Spinal cord (tissue), 9 donors: ENCODE measurements at regions not wholly inside any gene's neighbourhood (a gene's known extent, or its start where the extent isn't known, plus 50 kb on each side); places are given as distances from the start of the nearest gene placed in this dataset.

Experiments used
- DNase-seq, 6 donors: peaks; one replicate each; pipeline versions ENCODE4 v3.0.0 to v3.0.0-alpha.2; 2013 to 2015; ENCODE audit warnings: low spot score in 6 of 6, low read depth in 4 of 6
- H3K27ac ChIP-seq: one replicate; pipeline ENCODE4 v1.5.1; 2013; ENCODE audit warnings: low read depth, low read length, control low read depth
- H3K27me3 ChIP-seq: one replicate; pipeline ENCODE4 v1.6.1; 2013; ENCODE audit warnings: low read length; ENCODE audit not compliant: control insufficient read depth, insufficient read depth
- H3K36me3 ChIP-seq: one replicate; pipeline ENCODE4 v1.6.1; 2013; ENCODE audit warnings: low read length; ENCODE audit not compliant: control insufficient read depth, insufficient read depth
- H3K4me1 ChIP-seq: one replicate; pipeline ENCODE4 v1.6.1; 2013; ENCODE audit warnings: low read length; ENCODE audit not compliant: control insufficient read depth, insufficient read depth
- H3K4me3 ChIP-seq: one replicate; pipeline ENCODE4 v1.5.1; 2013; ENCODE audit warnings: low read depth, low read length, control low read depth
- H3K9me3 ChIP-seq: one replicate; pipeline ENCODE4 v1.6.1; 2013; ENCODE audit warnings: low read length; ENCODE audit not compliant: control insufficient read depth, insufficient read depth
- WGBS: methylation state at CpG from one replicate; pipeline ENCODE4 v1.1.5; 2013; ENCODE audit warnings: missing lambda C conversion rate; ENCODE audit not compliant: insufficient coverage; 5-methylcytosine and 5-hydroxymethylcytosine counted together
- donor health status: healthy.

GRCh38 chr20:56855708-56856107 lies 226.6 kb downstream of the TFAP2C start:
- DNase-seq: no peak
- Histone ChIP-seq H3K4me1 (no peaks in the 10 kb centered on the region), H3K27ac (no peak overlapping the region), H3K4me3 (no peak overlapping the region), H3K36me3 (no peaks in the 10 kb centered on the region), H3K9me3 (no peaks in the 10 kb centered on the region), H3K27me3 (no peaks in the 10 kb centered on the region)
- 76% methylated on average over 6 of the region's 7 CpGs for WGBS

GRCh38 chr20:56857950-56858349 lies 228.8 kb downstream of the TFAP2C start:
- WGBS: 68% methylated on average over 7 of the region's 8 CpGs
- no peak for DNase-seq
- H3K9me3 ChIP-seq: no peaks in the 10 kb centered on the region
- no peaks in the 10 kb centered on the region for H3K36me3 ChIP-seq
- no peaks in the 10 kb centered on the region for H3K27me3 ChIP-seq
- no peak overlapping the region for H3K4me3 ChIP-seq
- H3K4me1 ChIP-seq: no peaks in the 10 kb centered on the region
- no peak overlapping the region for H3K27ac ChIP-seq

DNA sequence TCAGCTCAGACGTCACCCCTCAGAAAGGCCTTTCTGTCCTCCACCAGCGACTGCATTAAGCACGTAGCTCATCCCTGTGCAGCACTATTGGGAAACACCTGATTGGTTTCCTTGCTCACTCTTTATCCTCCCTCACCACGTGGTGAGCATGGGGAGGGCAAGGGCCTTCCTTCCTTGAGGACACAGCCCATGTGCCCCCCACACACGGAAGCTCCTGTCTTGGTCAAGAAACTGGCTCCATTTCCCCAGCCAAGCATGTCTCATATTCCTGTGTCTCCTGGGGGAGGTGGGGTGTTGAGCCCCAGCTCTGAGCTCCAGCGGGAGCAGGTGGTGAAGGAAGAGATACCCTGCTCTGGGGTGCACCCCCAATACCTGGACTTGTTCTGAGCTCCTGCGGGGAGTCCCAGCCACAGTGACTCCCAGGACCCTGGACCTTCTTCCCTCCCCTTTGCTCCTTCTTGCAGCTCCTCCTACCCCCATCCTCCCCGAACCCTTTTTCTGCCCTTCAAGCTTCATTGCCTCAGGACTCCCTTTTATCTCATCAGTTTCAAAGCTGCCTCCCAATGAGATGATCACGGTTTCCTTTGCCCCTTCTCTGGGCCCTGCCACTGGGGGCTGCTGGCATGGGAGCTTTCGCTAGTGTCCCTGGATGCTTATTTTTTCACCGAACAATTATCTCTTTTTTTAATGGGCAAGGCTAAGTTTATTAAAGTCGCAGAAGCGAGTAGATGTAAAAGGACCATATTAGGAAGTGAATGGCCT lies 230.1 kb downstream of the TFAP2C start:
- no peak overlapping the region for H3K27ac ChIP-seq
- H3K9me3 ChIP-seq: no peaks in the 10 kb centered on the region
- no peak overlapping the region for H3K4me3 ChIP-seq
- DNase-seq: no peak
- 64% methylated on average over 7 of the region's 13 CpGs for WGBS
- no peaks in the 10 kb centered on the region for H3K36me3 ChIP-seq
- H3K27me3 ChIP-seq: no peaks in the 10 kb centered on the region
- no peaks in the 10 kb centered on the region for H3K4me1 ChIP-seq

DNA sequence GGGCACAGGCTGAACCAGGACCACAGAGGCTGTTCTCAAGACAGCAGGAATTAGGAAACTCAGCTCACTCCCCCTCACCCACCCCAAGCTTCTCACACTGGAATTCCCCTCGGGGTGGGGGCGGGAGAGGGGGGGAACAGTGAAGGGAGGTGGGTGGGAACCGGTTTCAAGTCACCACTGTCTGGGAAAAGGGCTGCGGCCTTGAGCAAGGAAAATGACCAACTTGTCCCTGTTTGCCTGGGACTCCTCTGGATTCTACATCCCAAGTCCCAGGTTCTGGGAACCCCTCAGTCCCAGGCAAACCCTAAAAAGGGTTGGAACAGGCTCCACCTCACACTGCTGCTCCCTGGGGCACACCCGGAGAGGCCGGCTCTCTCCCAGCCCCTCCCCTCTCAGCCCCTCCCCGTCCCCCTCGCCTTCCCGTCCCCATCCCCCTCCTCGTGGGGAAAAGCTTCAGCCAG lies 230.7 kb downstream of the TFAP2C start:
- WGBS: 28% methylated on average over 4 of the region's 10 CpGs
- Histone ChIP-seq H3K36me3 (no peaks in the 10 kb centered on the region), H3K4me3 (no peak overlapping the region), H3K4me1 (peaks cover 3% of the 10 kb centered on the region), H3K27ac (no peak overlapping the region), H3K27me3 (no peaks in the 10 kb centered on the region), H3K9me3 (no peaks in the 10 kb centered on the region)
- DNase-seq: no peak

DNA sequence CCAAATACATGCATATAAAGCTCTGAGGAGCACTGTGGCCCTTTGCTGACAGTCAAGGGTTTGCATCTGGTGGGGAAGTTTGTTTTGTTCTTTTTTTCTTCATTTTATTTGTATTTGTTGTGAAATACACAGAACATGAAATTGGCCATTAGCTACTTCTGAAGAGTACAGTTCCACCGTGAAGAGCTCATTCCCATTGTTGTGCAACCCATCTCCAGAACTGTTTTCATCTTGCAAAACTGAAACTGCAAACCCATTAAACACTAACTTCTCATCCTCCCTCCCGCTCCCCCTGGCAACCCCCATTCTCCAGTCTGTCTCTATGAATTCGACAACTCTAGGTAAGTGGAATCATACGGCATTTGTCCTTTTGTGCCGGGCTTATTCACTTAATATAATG lies 231.3 kb downstream of the TFAP2C start:
- WGBS: 67% methylated on average over 2 of the region's 5 CpGs
- H3K36me3 ChIP-seq: no peaks in the 10 kb centered on the region
- no peaks in the 10 kb centered on the region for H3K27me3 ChIP-seq
- peaks cover 9% of the 10 kb centered on the region for H3K4me1 ChIP-seq
- H3K9me3 ChIP-seq: no peaks in the 10 kb centered on the region
- no peak for DNase-seq
- H3K4me3 ChIP-seq: no peak overlapping the region
- no peak overlapping the region for H3K27ac ChIP-seq

DNA sequence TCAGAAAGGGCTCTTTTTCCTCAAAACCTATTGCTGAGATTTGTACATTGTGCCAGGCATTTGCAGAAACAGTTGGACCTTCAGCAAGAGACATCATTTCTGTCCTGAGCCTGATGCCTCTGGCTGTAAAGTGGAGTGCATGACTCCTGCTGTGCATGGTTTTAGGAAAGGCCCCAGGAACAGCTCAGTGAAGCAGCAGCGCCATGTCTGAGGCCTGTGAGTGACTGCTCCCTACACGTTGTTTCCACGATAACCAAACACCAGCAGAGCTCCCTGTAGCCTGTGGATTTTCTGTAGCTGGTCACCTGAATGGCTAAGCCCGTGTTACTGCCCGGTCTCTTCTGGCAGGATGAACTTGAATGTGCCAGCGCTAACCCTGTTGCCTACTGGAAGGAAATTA lies 232.5 kb downstream of the TFAP2C start:
- Histone ChIP-seq H3K4me3 (no peak overlapping the region), H3K27ac (no peak overlapping the region), H3K36me3 (no peaks in the 10 kb centered on the region), H3K9me3 (no peaks in the 10 kb centered on the region), H3K4me1 (peaks cover 10% of the 10 kb centered on the region), H3K27me3 (no peaks in the 10 kb centered on the region)
- no peak for DNase-seq
- 31% methylated on average over 6 of the region's 6 CpGs for WGBS

- no peaks in the 10 kb centered on the region for H3K36me3 ChIP-seq
- H3K9me3 ChIP-seq: no peaks in the 10 kb centered on the region
- 15% methylated on average over 7 of the region's 10 CpGs for WGBS
- peak in 4 of 6 donors; percentile 17 to 82 (median 53) for DNase-seq
- H3K27me3 ChIP-seq: no peaks in the 10 kb centered on the region
- peaks cover 10% of the 10 kb centered on the region for H3K4me1 ChIP-seq
- no peak overlapping the region for H3K4me3 ChIP-seq
- H3K27ac ChIP-seq: no peak overlapping the region
Observed at GRCh38 chr20:56865055-56865454, 235.9 kb downstream of the TFAP2C start.

GRCh38 chr20:56867128-56867527 lies 238.0 kb downstream of the TFAP2C start:
- DNase-seq: no peak
- WGBS: 75% methylated on average over 2 of the region's 4 CpGs
- Histone ChIP-seq H3K9me3 (no peaks in the 10 kb centered on the region), H3K4me1 (peaks cover 10% of the 10 kb centered on the region), H3K27me3 (no peaks in the 10 kb centered on the region), H3K4me3 (no peak overlapping the region), H3K36me3 (no peaks in the 10 kb centered on the region), H3K27ac (no peak overlapping the region)

DNA sequence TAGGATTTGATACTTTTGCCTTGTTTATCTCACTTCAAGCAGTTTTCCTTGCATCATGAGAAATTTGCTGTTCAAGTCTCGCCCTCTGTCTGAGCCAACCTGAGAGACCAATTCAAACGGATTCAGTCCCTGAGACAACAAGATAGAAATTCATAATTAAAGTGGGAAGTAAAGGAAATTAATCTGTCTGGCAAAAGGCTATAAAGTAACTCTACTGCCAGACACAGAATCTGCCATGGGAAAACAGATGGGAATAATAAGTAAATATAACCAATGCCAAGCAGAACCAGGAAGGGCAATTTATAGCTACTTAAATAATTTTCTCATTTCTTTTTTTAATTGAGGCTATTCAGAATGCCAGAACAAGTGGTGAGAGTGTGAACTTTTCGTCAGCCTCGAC lies 239.6 kb downstream of the TFAP2C start:
- H3K4me3 ChIP-seq: no peak overlapping the region

DNA sequence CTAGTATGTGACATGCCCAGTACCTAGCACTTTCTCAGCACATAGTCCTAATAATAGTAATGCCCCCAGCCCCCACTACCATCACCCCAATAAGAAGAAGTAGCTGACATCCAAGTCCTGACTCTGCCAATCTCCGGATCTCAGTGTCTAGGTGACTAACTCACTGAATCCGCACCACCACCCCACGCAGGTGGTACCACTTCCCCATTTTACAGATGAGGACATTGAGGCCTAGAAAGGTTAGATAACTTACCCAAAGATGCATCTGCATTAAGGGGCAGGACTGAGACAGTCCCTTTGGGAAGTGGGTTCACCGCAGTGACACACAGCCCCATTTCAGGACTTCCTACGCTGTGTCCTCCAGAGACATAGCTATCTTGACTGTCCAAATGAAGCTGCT lies 241.2 kb downstream of the TFAP2C start:
- DNase-seq: no peak
- no peaks in the 10 kb centered on the region for H3K36me3 ChIP-seq
- no peaks in the 10 kb centered on the region for H3K9me3 ChIP-seq
- peaks cover 2% of the 10 kb centered on the region for H3K4me1 ChIP-seq
- H3K27ac ChIP-seq: no peak overlapping the region
- no peaks in the 10 kb centered on the region for H3K27me3 ChIP-seq
- no peak overlapping the region for H3K4me3 ChIP-seq
- WGBS: 93% methylated on average over 5 of the region's 5 CpGs

More for the DNA sequence above, 239.6 kb downstream of the TFAP2C start:
- Histone ChIP-seq H3K36me3 (no peaks in the 10 kb centered on the region), H3K4me1 (peaks cover 10% of the 10 kb centered on the region), H3K27ac (no peak overlapping the region), H3K9me3 (no peaks in the 10 kb centered on the region), H3K27me3 (no peaks in the 10 kb centered on the region)
- 70% methylated on average over 2 of the region's 4 CpGs for WGBS
- DNase-seq: peak in 2 of 6 donors; percentile 24 to 61
